HG02759 (cell line): ENCODE measurements at regions not wholly inside any gene's neighbourhood (a gene's known extent, or its start where the extent isn't known, plus 50 kb on each side); places are given as distances from the start of the nearest gene placed in this dataset.
"Not testable (repeated sequence)": the region's sequence is repeated elsewhere in the genome, so short reads cannot be mapped to it uniquely, and the experiment has no call there.

Source experiments
- ATAC-seq: cut with Tn5 transposase; IDR thresholded peaks from one replicate; pipeline ENCODE4 v1.9.1; 2021; ENCODE audit warnings: mild to moderate bottlenecking, moderate library complexity; ENCODE audit not compliant: unreplicated experiment

DNA sequence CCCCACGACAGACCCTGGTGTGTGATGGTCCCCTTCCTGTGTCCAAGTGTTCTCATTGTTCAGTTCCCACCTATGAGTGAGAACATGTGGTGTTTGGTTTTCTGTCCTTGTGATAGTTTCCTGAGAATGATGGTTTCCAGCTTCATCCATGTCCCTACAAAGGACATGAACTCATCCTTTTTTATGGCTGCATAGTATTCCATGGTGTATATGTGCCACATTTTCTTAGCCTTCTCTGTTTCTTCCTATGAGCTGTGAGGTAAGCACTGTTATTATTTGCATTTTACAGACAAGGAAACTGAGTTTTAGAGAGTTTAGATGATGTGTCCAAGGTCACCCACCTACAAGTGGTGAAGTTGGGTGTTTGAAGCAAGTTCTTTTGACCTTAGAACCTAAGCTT lies 51.1 kb upstream of the BNC1 start:
- not testable (repeated sequence) for ATAC-seq

DNA sequence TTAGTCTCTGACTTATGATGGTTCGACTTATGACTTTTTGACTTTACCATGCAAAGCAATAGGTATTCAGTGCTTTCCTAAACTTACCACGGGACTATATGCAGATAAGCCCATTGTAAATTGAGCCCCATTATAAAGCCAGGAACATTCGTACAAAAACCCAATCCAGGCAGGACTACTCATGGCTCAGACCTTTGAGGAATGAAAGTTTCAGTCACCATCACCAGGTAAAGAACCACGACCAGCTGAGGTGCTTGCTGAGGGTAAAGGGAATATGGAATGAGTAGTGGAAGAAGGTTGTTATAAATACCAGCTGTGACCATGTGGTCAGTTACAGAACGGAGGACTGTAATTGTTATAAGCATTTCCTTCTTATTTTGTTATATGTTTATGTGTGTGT lies 54.9 kb upstream of the BNC1 start:
- ATAC-seq, result no peak

DNA sequence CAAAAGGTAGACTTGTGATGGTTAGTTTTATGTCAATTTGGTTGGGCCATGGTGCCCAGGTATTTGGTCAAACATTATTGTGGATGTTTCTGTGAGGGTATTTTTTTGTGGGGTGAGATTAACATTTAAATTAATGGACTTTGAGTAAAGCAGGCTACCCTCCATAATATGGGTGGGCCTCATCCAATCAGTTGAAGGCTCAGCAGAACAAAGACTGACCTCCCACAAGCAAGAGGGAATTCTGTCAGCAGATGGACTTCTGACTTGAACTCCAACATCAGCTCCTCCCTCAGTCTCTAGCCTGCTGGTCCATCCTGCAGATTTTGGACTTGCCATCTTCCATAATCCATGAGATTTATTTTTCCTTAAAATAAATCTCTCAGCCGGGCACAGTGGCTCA lies 55.6 kb upstream of the BNC1 start:
- ATAC-seq, result no peak

GRCh38 chr15:83346342-83346741 lies 61.9 kb upstream of the BNC1 start:
- ATAC-seq, result no peak

DNA sequence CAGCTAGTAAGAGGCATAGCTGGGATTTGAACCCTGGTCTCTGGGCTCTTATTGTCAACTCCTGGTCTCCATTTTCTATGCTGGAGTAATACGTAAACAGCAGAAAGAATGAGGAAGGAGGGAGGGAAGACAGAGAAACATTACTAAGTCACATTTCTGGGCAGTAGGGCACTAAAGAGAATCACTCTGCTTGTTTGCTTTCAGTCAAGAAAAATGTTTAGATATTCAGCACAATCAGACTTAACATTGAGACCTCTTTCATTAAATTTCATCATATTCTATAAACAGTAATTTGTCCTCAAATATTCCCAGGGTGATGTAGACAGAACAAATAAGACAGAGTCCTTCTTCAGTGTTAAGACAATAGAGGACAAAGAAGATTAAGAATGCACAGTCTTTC lies 67.7 kb upstream of the BNC1 start:
- ATAC-seq, result no peak

- ATAC-seq, result no peak
These were observed 72.3 kb upstream of the BNC1 start for GRCh38 chr15:83356501-83357399.

DNA sequence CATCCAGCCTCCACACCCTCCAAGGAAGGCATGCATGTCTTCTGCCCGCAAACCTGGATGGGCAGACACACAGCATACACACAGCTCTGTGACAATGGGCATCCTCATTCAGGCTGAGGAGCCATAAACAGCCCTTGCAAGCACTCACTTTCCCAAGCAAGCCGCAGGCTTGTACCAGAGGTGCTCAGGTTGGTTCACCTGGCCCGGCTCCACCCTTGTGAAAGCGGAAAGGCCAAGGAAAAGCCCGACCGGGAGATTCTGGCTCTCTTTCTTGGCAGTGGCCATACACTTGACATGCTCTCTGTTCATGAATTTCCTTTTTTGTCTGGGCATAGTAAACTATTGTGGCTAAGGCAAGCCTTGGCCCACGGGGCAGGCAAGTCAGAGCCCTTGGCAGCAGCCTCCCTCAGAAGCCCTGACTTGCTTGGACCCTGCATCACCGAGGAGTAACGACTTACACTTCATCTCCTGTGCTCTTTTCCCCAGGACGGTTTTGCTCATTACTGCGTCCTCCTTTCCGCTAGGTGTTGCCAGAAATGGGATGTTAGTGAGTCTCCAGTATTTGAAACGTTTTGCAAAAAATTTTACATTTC lies 74.6 kb upstream of the BNC1 start:
- no peak for ATAC-seq

- no peak for ATAC-seq
These were observed 78.2 kb upstream of the BNC1 start for GRCh38 chr15:83362706-83363105.

GRCh38 chr15:83364501-83364900 lies 80.0 kb upstream of the BNC1 start:
- no peak for ATAC-seq

DNA sequence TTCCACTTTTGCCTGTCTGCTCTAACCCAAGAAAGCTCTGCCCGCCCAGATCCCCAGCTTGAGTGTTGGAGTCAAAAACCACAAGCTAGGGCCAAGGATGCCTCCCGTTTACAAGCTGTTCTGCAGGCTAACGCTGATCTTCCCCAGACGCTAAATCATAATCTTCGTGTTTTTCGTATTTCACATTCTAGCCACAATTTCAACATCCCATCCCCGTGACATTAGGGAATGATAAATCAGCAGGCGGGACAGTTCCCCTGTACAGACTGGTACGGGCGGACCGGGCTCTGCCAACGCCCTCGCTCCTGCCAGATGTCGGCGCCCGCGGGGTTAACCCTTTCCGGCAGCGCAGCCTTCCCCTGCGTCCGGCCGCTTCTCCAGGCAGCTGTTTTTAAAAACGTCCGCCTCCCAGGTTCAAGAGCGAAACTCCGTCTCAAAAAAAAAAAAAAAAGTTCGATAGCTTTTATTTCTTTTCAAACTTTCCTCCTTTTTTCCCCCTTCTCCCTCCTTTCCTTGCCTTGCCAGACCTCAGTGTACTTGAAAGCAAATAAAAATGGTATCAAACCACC lies 81.0 kb upstream of the BNC1 start:
- ATAC-seq, result no peak

- no peak for ATAC-seq
These were observed 74.7 kb upstream of the SH3GL3 start for GRCh38 chr15:83372434-83372891.

DNA sequence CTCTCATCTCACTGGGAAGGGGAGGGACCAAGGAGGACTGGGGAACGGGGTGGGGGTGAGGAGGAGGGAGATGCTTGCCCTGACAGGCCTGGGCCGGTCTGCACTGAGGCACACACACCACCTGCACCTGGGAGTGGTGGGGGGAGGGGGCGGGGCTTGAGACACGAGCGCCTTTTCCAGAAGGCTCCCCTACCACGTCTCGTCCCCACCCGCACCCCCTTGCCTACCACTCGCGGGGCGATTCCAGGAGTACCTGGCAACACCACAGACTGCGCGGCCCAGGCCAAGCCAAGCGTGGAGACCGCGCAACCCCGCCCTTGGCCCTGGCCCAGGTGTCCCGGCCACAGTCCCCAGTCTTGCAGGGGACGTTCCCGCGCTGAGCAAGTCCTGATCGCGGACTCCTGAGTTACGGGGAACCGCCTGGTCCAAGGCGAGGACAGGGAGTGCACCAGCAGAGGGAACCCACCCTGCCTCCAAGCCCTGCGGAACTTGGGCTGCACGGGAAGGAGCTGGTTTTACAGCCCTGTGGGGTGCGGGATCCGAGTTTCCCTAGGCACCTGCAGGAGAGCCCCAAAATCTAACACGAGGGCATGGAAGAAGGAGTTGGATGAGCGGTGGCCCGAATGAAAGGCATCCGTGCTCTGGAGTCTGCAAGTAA lies 68.1 kb upstream of the SH3GL3 start:
- no peak for ATAC-seq

GRCh38 chr15:83379579-83379959 lies 67.6 kb upstream of the SH3GL3 start:
- no peak for ATAC-seq

DNA sequence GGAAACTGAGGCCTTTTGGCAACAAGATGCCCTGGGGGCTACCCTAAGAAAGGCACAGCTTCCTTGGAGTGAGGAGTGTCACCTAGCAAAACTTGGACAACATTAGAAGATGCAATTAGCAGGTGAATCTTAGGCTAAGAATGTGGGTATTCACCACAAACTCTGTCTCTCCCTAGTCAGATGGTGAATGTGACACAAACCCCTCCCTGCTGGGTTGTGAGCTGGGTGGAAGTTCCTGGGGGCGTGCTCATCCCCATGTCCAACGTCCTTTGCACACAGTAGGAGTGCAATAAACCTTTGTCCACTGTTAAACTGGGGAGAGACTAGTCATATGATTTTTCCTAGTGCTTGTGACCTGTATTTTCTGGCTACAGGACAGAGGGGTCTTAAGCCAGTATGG lies 67.1 kb upstream of the SH3GL3 start:
- no peak for ATAC-seq

DNA sequence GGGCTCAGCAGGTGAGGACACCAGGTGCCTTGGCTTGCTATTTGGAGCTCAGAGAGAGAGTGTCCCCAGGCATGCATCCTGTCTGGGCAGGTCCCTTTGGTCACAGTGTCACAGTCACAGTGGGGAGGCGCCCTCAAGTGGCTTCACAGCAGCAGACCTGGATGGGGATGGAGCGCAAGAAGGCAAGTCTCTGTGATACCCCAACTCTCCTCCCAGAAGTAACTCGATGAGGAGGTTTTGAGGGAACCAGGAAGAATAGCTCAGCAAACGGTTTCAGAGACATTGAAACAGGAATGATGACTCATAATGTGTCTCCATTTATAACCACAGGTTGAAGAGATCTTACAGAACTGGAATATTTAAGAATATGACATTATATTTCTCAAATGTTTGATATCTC lies 66.5 kb upstream of the SH3GL3 start:
- peak; percentile 73 for ATAC-seq

GRCh38 chr15:83383608-83384139 lies 63.5 kb upstream of the SH3GL3 start:
- ATAC-seq, result not testable (repeated sequence)

GRCh38 chr15:83396101-83396500 lies 51.0 kb upstream of the SH3GL3 start:
- ATAC-seq, result no peak
